PC-3 (cell line): ENCODE measurements at regions not wholly inside any gene's neighbourhood (a gene's known extent, or its start where the extent isn't known, plus 50 kb on each side); places are given as distances from the start of the nearest gene placed in this dataset.

Experiments
- ATAC-seq: fragments of 200-7000 bp; cut with Tn5 transposase; 2 replicates; pipeline ENCODE4 v1.9.1; 2020; ENCODE audit warnings: mild to moderate bottlenecking, moderate library complexity
- BruUV-seq: library from RNA; stranded (reverse); fragments of 400-500 nt; replicated peaks from 2 replicates; lab custom pipeline; 2021; lab: Mats Ljungman, UMichigan
- CTCF ChIA-PET: fragments of 300-600 bp; sonication (Branson Sonifier 250); formaldehyde crosslinking; loops from one replicate; lab custom pipeline; 2022; ENCODE audit warnings: antibody characterized with exemption; lab: Charles Lee
- POLR2A ChIA-PET: fragments of 300-600 bp; sonication (Branson Sonifier 250); formaldehyde crosslinking; loops from one replicate; lab custom pipeline; 2022; ENCODE audit warnings: antibody characterized with exemption; ENCODE audit not compliant: unreplicated experiment; lab: Charles Lee
- DNase-seq: peaks from one replicate; pipeline ENCODE4 v3.0.0-alpha.2; 2015
- H2AFZ ChIP-seq: fragments of 300-600 bp; sonication (generic); 2 replicates; pipeline ENCODE4 v1.6.0; 2016; ENCODE audit warnings: antibody characterized with exemption, low read length
- H3F3A ChIP-seq: fragments of 300-600 bp; sonication (generic); one replicate; pipeline ENCODE4 v1.6.0; 2017; ENCODE audit warnings: antibody characterized with exemption, low read length, control low read depth, mild to moderate bottlenecking; ENCODE audit not compliant: unreplicated experiment
- H3K27ac ChIP-seq: fragments of 300-600 bp; sonication (generic); 2 replicates; pipeline ENCODE4 v1.5.1; 2016; ENCODE audit warnings: mild to moderate bottlenecking, low read length
- H3K27me3 ChIP-seq: fragments of 300-600 bp; sonication (generic); 2 replicates; pipeline ENCODE4 v1.6.1; 2016; ENCODE audit warnings: low read length, mixed read lengths
- H3K36me3 ChIP-seq: fragments of 300-600 bp; sonication (generic); 2 replicates; pipeline ENCODE4 v1.6.1; 2016; ENCODE audit warnings: low read depth, mixed run types, low read length, mixed read lengths
- H3K4me1 ChIP-seq: fragments of 300-600 bp; sonication (generic); 2 replicates; pipeline ENCODE4 v1.5.1; 2016; ENCODE audit warnings: low read length; ENCODE audit not compliant: insufficient read depth
- H3K4me2 ChIP-seq: fragments of 300-600 bp; sonication (generic); 2 replicates; pipeline ENCODE4 v1.6.0; 2016; ENCODE audit warnings: low read length
- H3K4me3 ChIP-seq: fragments of 300-600 bp; sonication (generic); 2 replicates; pipeline ENCODE4 v1.5.1; 2016; ENCODE audit warnings: mild to moderate bottlenecking, low read length, mixed read lengths
- H3K79me2 ChIP-seq: fragments of 300-600 bp; sonication (generic); 2 replicates; pipeline ENCODE4 v1.6.1; 2017; ENCODE audit warnings: low read length, mixed read lengths
- H3K9ac ChIP-seq: fragments of 300-600 bp; sonication (generic); 2 replicates; pipeline ENCODE4 v1.6.0; 2016; ENCODE audit warnings: mild to moderate bottlenecking, low read length
- H3K9me2 ChIP-seq: fragments of 300-600 bp; sonication (generic); replicated peaks from 2 replicates; pipeline ENCODE4 v1.6.1; 2016; ENCODE audit warnings: mixed run types, low read length, mixed read lengths
- H3K9me3 ChIP-seq: fragments of 300-600 bp; sonication (generic); 2 replicates; pipeline ENCODE4 v1.6.1; 2016; ENCODE audit warnings: low read length, mixed read lengths
- H4K20me1 ChIP-seq: fragments of 300-600 bp; sonication (generic); 2 replicates; pipeline ENCODE4 v1.6.1; 2016; ENCODE audit warnings: low read length, mixed read lengths
- EZH2 ChIP-seq: fragments of 300-600 bp; sonication (generic); IDR thresholded peaks from one replicate; pipeline ENCODE4 v1.6.1; 2017; ENCODE audit warnings: antibody characterized with exemption, mild to moderate bottlenecking, low read length; ENCODE audit not compliant: unreplicated experiment
- EZH2phosphoT487 ChIP-seq: fragments of 300-600 bp; sonication (generic); IDR thresholded peaks from 2 replicates; pipeline ENCODE4 v1.6.1; 2018; ENCODE audit warnings: mild to moderate bottlenecking, antibody characterized with exemption, low read length, borderline replicate concordance
- intact Hi-C: fragments of 100-400 bp; cut with micrococcal nuclease; formaldehyde crosslinking; loops from 2 replicates; pipeline ENCODE4 v1.9.0; 2023
- TF ChIP-seq, protein P1 (sequence below): fragments of 300-600 bp; sonication (generic); conservative IDR thresholded peaks from 2 replicates; pipeline ENCODE4 v1.5.1; 2017; ENCODE audit warnings: antibody characterized with exemption, low read depth, mild to moderate bottlenecking, low read length

DNA sequence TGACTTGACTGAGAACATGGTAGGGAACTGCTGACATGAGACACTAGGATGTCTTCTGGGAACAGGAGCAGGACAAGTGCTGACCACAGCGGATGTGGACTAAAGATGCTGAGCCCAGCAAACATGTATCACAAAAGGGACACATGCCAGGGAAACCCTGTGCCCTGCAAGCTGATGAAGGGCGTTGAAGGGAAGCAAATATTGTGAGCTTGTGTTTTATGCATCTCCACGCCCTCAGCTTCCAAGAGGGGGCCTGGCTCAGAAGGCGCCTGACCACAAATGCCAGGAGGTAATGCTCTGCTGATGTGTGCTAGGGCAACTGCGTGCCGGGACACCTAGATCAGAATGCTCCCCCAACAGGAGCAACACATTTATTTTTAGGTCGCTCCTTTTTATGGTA is 207.3 kb downstream of the CXCL12 start:
- Histone ChIP-seq H3K9ac (no peak overlapping the region), H3K4me3 (no peak overlapping the region), H3K36me3 (no peaks in the 10 kb centered on the region), H3K27ac (no peak overlapping the region), H2AFZ (no peak overlapping the region), H3K79me2 (no peaks in the 10 kb centered on the region), H3K9me2 (no peaks in the 10 kb centered on the region), H3K4me2 (no peak overlapping the region), H3K27me3 (peaks cover 39% of the 10 kb centered on the region), H3F3A (no peaks in the 10 kb centered on the region), H4K20me1 (no peaks in the 10 kb centered on the region), H3K4me1 (no peaks in the 10 kb centered on the region), H3K9me3 (no peaks in the 10 kb centered on the region)
- intact Hi-C loops, result no loop called here
- ChIA-PET CTCF (no interaction called here), POLR2A (no interaction called here)
- TF ChIP-seq, protein P1, sequence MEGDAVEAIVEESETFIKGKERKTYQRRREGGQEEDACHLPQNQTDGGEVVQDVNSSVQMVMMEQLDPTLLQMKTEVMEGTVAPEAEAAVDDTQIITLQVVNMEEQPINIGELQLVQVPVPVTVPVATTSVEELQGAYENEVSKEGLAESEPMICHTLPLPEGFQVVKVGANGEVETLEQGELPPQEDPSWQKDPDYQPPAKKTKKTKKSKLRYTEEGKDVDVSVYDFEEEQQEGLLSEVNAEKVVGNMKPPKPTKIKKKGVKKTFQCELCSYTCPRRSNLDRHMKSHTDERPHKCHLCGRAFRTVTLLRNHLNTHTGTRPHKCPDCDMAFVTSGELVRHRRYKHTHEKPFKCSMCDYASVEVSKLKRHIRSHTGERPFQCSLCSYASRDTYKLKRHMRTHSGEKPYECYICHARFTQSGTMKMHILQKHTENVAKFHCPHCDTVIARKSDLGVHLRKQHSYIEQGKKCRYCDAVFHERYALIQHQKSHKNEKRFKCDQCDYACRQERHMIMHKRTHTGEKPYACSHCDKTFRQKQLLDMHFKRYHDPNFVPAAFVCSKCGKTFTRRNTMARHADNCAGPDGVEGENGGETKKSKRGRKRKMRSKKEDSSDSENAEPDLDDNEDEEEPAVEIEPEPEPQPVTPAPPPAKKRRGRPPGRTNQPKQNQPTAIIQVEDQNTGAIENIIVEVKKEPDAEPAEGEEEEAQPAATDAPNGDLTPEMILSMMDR, result no peak
- TF ChIP-seq EZH2, result no peak
- TF ChIP-seq EZH2phosphoT487, result no peak
- ATAC-seq (no peak), DNase-seq (no peak)
- BruUV-seq, result no TSS peak

DNA sequence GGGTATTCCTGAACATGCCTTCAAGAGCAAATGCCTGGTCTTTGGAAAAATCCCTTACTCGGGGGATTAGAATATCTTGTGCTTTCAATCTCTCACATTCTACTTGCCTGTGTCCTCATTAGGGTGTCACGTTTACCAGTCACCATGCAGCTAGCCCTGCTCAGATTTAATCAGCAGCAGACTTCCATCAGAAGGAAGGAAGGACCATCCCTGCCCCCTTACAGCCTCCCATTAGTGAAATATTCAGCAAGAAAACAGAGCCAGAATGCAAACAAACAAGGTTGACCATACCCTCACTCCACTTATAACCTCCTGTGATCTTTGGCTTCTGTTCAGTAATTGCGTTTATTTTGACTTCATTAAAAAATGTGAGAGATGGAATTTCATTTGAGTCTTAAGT is 208.6 kb downstream of the CXCL12 start:
- Histone ChIP-seq H2AFZ (no peak overlapping the region), H3K27me3 (peaks cover 39% of the 10 kb centered on the region), H3K36me3 (no peaks in the 10 kb centered on the region), H3K79me2 (no peaks in the 10 kb centered on the region), H4K20me1 (no peaks in the 10 kb centered on the region), H3K9me3 (no peaks in the 10 kb centered on the region), H3K4me3 (no peak overlapping the region), H3F3A (no peaks in the 10 kb centered on the region), H3K27ac (no peak overlapping the region), H3K9ac (no peak overlapping the region), H3K4me2 (no peak overlapping the region), H3K4me1 (no peaks in the 10 kb centered on the region), H3K9me2 (no peaks in the 10 kb centered on the region)
- DNase-seq, result no peak
- CTCF ChIA-PET, result no interaction called here
- BruUV-seq, result no TSS peak
- no peak for ATAC-seq
- POLR2A ChIA-PET, result no interaction called here
- TF ChIP-seq EZH2 (no peak), EZH2phosphoT487 (no peak)
- TF ChIP-seq, protein P1, result no peak
- intact Hi-C loops, result no loop called here

DNA sequence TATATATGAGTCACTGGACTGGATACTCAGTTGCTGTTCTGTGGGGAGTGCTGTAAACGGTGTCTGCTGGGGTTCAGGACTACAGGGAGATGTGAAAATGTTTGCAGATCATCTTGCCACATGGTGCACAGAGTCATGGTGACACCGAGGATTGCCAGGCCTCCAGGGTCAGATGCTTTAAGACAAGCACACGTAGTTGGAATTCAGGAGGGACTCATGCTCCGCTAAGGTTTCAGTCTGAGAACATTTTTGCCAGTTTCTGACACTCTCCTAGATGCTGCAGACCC is 211.3 kb downstream of the CXCL12 start:
- CTCF ChIA-PET, result interaction anchor here (0.7 kb wide), 1 partner anchor 1068 kb away, joined by 3 read pairs; no protein-coding TSS in a partner anchor
- peaks cover 40% of the 10 kb centered on the region; the same call in 1 of the 2 replicates for H3K27me3 ChIP-seq
- TF ChIP-seq EZH2phosphoT487 (no peak), EZH2 (no peak)
- TF ChIP-seq, protein P1, result no peak
- H4K20me1 ChIP-seq, result no peaks in the 10 kb centered on the region
- no peak overlapping the region for H2AFZ ChIP-seq
- no peak overlapping the region for H3K4me2 ChIP-seq
- H3F3A ChIP-seq, result no peaks in the 10 kb centered on the region
- no peaks in the 10 kb centered on the region for H3K9me2 ChIP-seq
- DNase-seq (no peak), ATAC-seq (no peak)
- H3K4me1 ChIP-seq, result no peaks in the 10 kb centered on the region
- no peaks in the 10 kb centered on the region for H3K9me3 ChIP-seq
- H3K9ac ChIP-seq, result no peak overlapping the region
- POLR2A ChIA-PET, result no interaction called here
- H3K27ac ChIP-seq, result no peak overlapping the region
- H3K79me2 ChIP-seq, result no peaks in the 10 kb centered on the region
- BruUV-seq, result no TSS peak
- no peak overlapping the region for H3K4me3 ChIP-seq
- intact Hi-C loops, result no loop called here
- no peaks in the 10 kb centered on the region for H3K36me3 ChIP-seq
